Liver (tissue), 8 donors: ENCODE measurements at regions not wholly inside any gene's neighbourhood (a gene's known extent, or its start where the extent isn't known, plus 50 kb on each side); places are given as distances from the start of the nearest gene placed in this dataset.

Experiments used
- DNase-seq: peaks from one replicate; pipeline ENCODE4 v3.0.0-alpha.2; 2017; ENCODE audit warnings: low spot score
- H3K27ac ChIP-seq, 2 donors: one replicate each; pipeline ENCODE4 v1.7.0; 2013; ENCODE audit warnings: inconsistent platforms in 2 of 2, low read length in 2 of 2, control low read depth in 1 of 2, low read depth in 1 of 2, mild to moderate bottlenecking in 1 of 2
- H3K27me3 ChIP-seq, 4 donors: one replicate each; pipeline versions ENCODE4 v1.6.1 to v1.7.0; 2013; ENCODE audit warnings: low read length in 3 of 4, inconsistent platforms in 1 of 4, mild to moderate bottlenecking in 1 of 4, moderate library complexity in 1 of 4; ENCODE audit not compliant: control insufficient read depth in 4 of 4, insufficient read depth in 4 of 4
- H3K36me3 ChIP-seq, 4 donors: one replicate each; pipeline versions ENCODE4 v1.6.1 to v1.7.0; 2013; ENCODE audit warnings: low read length in 3 of 4, mild to moderate bottlenecking in 3 of 4, low read depth in 1 of 4, moderate library complexity in 1 of 4; ENCODE audit not compliant: control insufficient read depth in 4 of 4, insufficient read depth in 3 of 4
- H3K4me1 ChIP-seq, 4 donors: one replicate each; pipeline versions ENCODE4 v1.6.1 to v1.7.0; 2013; ENCODE audit warnings: low read length in 3 of 4, mild to moderate bottlenecking in 3 of 4, moderate library complexity in 1 of 4; ENCODE audit not compliant: control insufficient read depth in 4 of 4, insufficient read depth in 4 of 4
- H3K4me3 ChIP-seq, 3 donors: one replicate each; pipeline versions ENCODE4 v1.6.1 to v1.7.0; 2013; ENCODE audit warnings: low read length in 3 of 3, control low read depth in 1 of 3, low read depth in 1 of 3, mild to moderate bottlenecking in 1 of 3
- H3K9ac ChIP-seq, 2 donors: one replicate each; pipeline ENCODE4 v1.7.0; 2013; ENCODE audit warnings: low read length in 2 of 2, mild to moderate bottlenecking in 2 of 2, moderate library complexity in 2 of 2, control low read depth in 1 of 2, low read depth in 1 of 2
- H3K9me3 ChIP-seq, 4 donors: one replicate each; pipeline versions ENCODE4 v1.6.1 to v1.7.0; 2013; ENCODE audit warnings: low read length in 3 of 4; ENCODE audit not compliant: control insufficient read depth in 4 of 4
- EGR1 ChIP-seq, 2 donors: IDR thresholded peaks; 2 replicates each; pipeline ENCODE4 v1.6.1; 2016 to 2018; ENCODE audit warnings: antibody characterized with exemption in 2 of 2, low read depth in 2 of 2
- FOXA1 ChIP-seq: IDR thresholded peaks from 2 replicates; pipeline ENCODE4 v1.6.1; 2016; ENCODE audit warnings: antibody characterized with exemption
- GABPA ChIP-seq, 2 donors: IDR thresholded peaks in 1 of 2; conservative IDR thresholded peaks in 1 of 2; 2 replicates each; pipeline ENCODE4 v1.6.1; 2016; ENCODE audit warnings: antibody characterized with exemption in 2 of 2, mild to moderate bottlenecking in 1 of 2, moderate library complexity in 1 of 2
- HNF4A ChIP-seq, 2 donors: conservative IDR thresholded peaks; 2 replicates each; pipeline ENCODE4 v1.6.1; 2016; ENCODE audit warnings: antibody characterized with exemption in 2 of 2, mild to moderate bottlenecking in 2 of 2
- JUND ChIP-seq, 2 donors: IDR thresholded peaks; 2 replicates each; pipeline ENCODE4 v1.6.1; 2016; ENCODE audit warnings: antibody characterized with exemption in 2 of 2
- NR2F2 ChIP-seq: IDR thresholded peaks from 2 replicates; pipeline ENCODE4 v1.6.1; 2016; ENCODE audit warnings: antibody characterized with exemption
- RAD21 ChIP-seq, 2 donors: IDR thresholded peaks; 2 replicates each; pipeline ENCODE4 v1.6.1; 2016; ENCODE audit warnings: antibody characterized with exemption in 2 of 2, mild to moderate bottlenecking in 2 of 2
- RXRA ChIP-seq, 2 donors: IDR thresholded peaks; 2 replicates each; pipeline ENCODE4 v1.6.1; 2017 to 2018; ENCODE audit warnings: antibody characterized with exemption in 2 of 2, mild to moderate bottlenecking in 1 of 2
- SP1 ChIP-seq: IDR thresholded peaks from 2 replicates; pipeline ENCODE4 v1.6.1; 2018; ENCODE audit warnings: antibody characterized with exemption, mild to moderate bottlenecking
- TAF1 ChIP-seq: conservative IDR thresholded peaks from 2 replicates; pipeline ENCODE4 v1.6.1; 2016; ENCODE audit warnings: antibody characterized with exemption, mild to moderate bottlenecking
- YY1 ChIP-seq: IDR thresholded peaks from 2 replicates; pipeline ENCODE4 v1.6.1; 2016; ENCODE audit warnings: antibody characterized with exemption, mild to moderate bottlenecking
- WGBS: extraction: QIAGEN DNeasy Blood & Tissue Kit; methylation state at CpG from one replicate; pipeline ENCODE4 v1.1.7; 2013; 5-methylcytosine and 5-hydroxymethylcytosine counted together
- TF ChIP-seq, protein P1 (sequence below): fragments of 150-350 bp; IDR thresholded peaks from 2 replicates; pipeline ENCODE4 v1.5.1; 2017; ENCODE audit warnings: improper control_type of control experiment, low read depth, low read length; ENCODE audit not compliant: missing input control
- TF ChIP-seq, protein P2 (sequence below): IDR thresholded peaks from 2 replicates; pipeline ENCODE4 v1.6.1; 2016; ENCODE audit warnings: antibody characterized with exemption
- TF ChIP-seq, protein P3 (sequence below): IDR thresholded peaks from 2 replicates; pipeline ENCODE4 v1.6.1; 2016; ENCODE audit warnings: antibody characterized with exemption, mild to moderate bottlenecking
- TF ChIP-seq, protein P4 (sequence below): IDR thresholded peaks from 2 replicates; pipeline ENCODE4 v1.6.1; 2016; ENCODE audit warnings: antibody characterized with exemption
- TF ChIP-seq, protein P5 (sequence below): IDR thresholded peaks from 2 replicates; pipeline ENCODE4 v1.6.1; 2016; ENCODE audit warnings: antibody characterized with exemption
- donor health status: healthy.
- donor health status: healthy.
- donor health status: healthy.
- donor health status: healthy.
- donor health status: healthy.

DNA sequence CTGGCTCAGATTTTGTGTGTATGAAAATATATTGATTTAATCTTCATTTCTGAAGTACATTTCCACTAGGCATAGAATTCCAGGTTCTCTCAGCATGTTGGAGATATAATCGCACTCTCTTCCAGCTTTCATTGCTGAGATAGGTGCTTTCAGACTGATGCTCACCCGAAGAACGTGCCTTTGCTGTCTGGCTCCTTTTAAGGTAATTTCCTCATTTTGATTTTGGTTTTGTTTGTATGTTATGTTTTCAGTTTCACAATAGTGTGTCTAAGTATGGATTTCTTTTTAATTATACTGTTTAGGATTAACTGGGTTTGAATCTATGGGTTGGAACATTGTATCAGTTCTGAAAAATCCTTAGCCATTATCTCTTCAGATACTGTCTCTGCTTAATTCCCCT is 132.0 kb upstream of the NFIB start:
- Histone ChIP-seq H3K4me3 (no peak overlapping the region), H3K27me3 (peaks cover 0 to 3% (median 0%) of the 10 kb centered on the region in 4 donors), H3K9me3 (no peaks in the 10 kb centered on the region), H3K9ac (no peak overlapping the region), H3K27ac (no peak overlapping the region), H3K36me3 (no peaks in the 10 kb centered on the region), H3K4me1 (no peaks in the 10 kb centered on the region)
- TF ChIP-seq YY1 (no peak), FOXA1 (no peak), NR2F2 (no peak), TAF1 (no peak), HNF4A (conservative IDR thresholded peaks at IDR 0.05) (no peak), SP1 (no peak), GABPA (IDR thresholded peaks at IDR 0.05 in 1 of 2, conservative IDR thresholded peaks at IDR 0.05 in 1 of 2) (no peak)
- TF ChIP-seq, protein P1, sequence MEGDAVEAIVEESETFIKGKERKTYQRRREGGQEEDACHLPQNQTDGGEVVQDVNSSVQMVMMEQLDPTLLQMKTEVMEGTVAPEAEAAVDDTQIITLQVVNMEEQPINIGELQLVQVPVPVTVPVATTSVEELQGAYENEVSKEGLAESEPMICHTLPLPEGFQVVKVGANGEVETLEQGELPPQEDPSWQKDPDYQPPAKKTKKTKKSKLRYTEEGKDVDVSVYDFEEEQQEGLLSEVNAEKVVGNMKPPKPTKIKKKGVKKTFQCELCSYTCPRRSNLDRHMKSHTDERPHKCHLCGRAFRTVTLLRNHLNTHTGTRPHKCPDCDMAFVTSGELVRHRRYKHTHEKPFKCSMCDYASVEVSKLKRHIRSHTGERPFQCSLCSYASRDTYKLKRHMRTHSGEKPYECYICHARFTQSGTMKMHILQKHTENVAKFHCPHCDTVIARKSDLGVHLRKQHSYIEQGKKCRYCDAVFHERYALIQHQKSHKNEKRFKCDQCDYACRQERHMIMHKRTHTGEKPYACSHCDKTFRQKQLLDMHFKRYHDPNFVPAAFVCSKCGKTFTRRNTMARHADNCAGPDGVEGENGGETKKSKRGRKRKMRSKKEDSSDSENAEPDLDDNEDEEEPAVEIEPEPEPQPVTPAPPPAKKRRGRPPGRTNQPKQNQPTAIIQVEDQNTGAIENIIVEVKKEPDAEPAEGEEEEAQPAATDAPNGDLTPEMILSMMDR, result no peak
- TF ChIP-seq, protein P2, sequence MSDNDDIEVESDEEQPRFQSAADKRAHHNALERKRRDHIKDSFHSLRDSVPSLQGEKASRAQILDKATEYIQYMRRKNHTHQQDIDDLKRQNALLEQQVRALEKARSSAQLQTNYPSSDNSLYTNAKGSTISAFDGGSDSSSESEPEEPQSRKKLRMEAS, result no peak
- no peak for DNase-seq
- 82% methylated on average over 3 of the region's 3 CpGs for WGBS

DNA sequence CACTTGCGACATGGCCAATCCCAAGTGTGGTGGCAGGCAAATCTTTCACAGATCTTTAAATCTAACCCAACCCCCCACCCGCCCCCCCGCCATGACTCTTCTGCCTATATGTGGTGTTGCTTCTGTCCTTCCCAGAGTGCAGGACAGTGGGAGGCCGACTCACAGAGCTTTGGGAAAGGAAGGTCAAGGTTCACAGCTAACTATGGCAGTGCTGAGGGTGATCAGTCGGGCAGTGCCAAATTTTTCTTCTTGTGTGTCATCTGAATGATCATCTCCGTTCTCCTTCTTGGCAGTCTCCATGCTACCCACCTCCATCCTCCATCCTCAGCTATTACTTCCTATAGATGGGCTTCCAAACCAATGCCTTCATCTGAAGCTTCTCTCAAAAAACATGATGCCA is 129.0 kb upstream of the NFIB start:
- no peak for DNase-seq
- H3K4me1 ChIP-seq, result no peaks in the 10 kb centered on the region
- WGBS, result 83% methylated on average over 6 of the region's 6 CpGs
- no peak overlapping the region for H3K4me3 ChIP-seq
- TF ChIP-seq SP1 (no peak), HNF4A (conservative IDR thresholded peaks at IDR 0.05) (no peak), YY1 (no peak), RXRA (IDR thresholded peaks at IDR 0.05) (no peak), NR2F2 (no peak), JUND (IDR thresholded peaks at IDR 0.05) (no peak), GABPA (IDR thresholded peaks at IDR 0.05 in 1 of 2, conservative IDR thresholded peaks at IDR 0.05 in 1 of 2) (no peak), RAD21 (IDR thresholded peaks at IDR 0.05) (no peak), TAF1 (no peak), FOXA1 (no peak), EGR1 (IDR thresholded peaks at IDR 0.05; ENCODE audit: low read depth in 2 of 2) (no peak)
- TF ChIP-seq, protein P2, result no peak
- TF ChIP-seq, protein P3, sequence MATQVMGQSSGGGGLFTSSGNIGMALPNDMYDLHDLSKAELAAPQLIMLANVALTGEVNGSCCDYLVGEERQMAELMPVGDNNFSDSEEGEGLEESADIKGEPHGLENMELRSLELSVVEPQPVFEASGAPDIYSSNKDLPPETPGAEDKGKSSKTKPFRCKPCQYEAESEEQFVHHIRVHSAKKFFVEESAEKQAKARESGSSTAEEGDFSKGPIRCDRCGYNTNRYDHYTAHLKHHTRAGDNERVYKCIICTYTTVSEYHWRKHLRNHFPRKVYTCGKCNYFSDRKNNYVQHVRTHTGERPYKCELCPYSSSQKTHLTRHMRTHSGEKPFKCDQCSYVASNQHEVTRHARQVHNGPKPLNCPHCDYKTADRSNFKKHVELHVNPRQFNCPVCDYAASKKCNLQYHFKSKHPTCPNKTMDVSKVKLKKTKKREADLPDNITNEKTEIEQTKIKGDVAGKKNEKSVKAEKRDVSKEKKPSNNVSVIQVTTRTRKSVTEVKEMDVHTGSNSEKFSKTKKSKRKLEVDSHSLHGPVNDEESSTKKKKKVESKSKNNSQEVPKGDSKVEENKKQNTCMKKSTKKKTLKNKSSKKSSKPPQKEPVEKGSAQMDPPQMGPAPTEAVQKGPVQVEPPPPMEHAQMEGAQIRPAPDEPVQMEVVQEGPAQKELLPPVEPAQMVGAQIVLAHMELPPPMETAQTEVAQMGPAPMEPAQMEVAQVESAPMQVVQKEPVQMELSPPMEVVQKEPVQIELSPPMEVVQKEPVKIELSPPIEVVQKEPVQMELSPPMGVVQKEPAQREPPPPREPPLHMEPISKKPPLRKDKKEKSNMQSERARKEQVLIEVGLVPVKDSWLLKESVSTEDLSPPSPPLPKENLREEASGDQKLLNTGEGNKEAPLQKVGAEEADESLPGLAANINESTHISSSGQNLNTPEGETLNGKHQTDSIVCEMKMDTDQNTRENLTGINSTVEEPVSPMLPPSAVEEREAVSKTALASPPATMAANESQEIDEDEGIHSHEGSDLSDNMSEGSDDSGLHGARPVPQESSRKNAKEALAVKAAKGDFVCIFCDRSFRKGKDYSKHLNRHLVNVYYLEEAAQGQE, result no peak
- TF ChIP-seq, protein P4, sequence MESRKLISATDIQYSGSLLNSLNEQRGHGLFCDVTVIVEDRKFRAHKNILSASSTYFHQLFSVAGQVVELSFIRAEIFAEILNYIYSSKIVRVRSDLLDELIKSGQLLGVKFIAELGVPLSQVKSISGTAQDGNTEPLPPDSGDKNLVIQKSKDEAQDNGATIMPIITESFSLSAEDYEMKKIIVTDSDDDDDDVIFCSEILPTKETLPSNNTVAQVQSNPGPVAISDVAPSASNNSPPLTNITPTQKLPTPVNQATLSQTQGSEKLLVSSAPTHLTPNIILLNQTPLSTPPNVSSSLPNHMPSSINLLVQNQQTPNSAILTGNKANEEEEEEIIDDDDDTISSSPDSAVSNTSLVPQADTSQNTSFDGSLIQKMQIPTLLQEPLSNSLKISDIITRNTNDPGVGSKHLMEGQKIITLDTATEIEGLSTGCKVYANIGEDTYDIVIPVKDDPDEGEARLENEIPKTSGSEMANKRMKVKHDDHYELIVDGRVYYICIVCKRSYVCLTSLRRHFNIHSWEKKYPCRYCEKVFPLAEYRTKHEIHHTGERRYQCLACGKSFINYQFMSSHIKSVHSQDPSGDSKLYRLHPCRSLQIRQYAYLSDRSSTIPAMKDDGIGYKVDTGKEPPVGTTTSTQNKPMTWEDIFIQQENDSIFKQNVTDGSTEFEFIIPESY, result no peak
- TF ChIP-seq, protein P5, sequence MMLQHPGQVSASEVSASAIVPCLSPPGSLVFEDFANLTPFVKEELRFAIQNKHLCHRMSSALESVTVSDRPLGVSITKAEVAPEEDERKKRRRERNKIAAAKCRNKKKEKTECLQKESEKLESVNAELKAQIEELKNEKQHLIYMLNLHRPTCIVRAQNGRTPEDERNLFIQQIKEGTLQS, result no peak
- H3K9ac ChIP-seq, result no peak overlapping the region
- H3K27ac ChIP-seq, result no peak overlapping the region
- H3K27me3 ChIP-seq, result peaks cover 0 to 3% (median 0%) of the 10 kb centered on the region in 4 donors
- no peaks in the 10 kb centered on the region for H3K9me3 ChIP-seq
- no peaks in the 10 kb centered on the region for H3K36me3 ChIP-seq
